Stimulated activated CD8-positive, alpha-beta memory T cell treated with anti-CD3 and anti-CD28 coated beads, Interleukin-2, amount 100 ng/mL, for 1 hour (primary cell): ENCODE measurements at regions not wholly inside any gene's neighbourhood (a gene's known extent, or its start where the extent isn't known, plus 50 kb on each side); places are given as distances from the start of the nearest gene placed in this dataset.
"Not testable (repeated sequence)": the region's sequence is repeated elsewhere in the genome, so short reads cannot be mapped to it uniquely, and the experiment has no call there.

Experiments used
- DNase-seq, 2 donors: peaks; one replicate each; pipeline ENCODE4 v3.0.0-alpha.2; 2020; ENCODE audit warnings: low read depth in 2 of 2

GRCh38 chr18:59800897-59801296 lies 98.9 kb upstream of the PMAIP1 start:
- DNase-seq, result no peak

- DNase-seq, result no peak
These were observed 100.3 kb upstream of the PMAIP1 start for GRCh38 chr18:59799383-59800015.

- no peak for DNase-seq
These were observed 98.7 kb upstream of the CCBE1 start for GRCh38 chr18:59795882-59796281.

- DNase-seq, result no peak
These were observed 95.1 kb upstream of the CCBE1 start for GRCh38 chr18:59792353-59792752.

GRCh38 chr18:59790346-59790936 lies 93.2 kb upstream of the CCBE1 start:
- not testable (repeated sequence) for DNase-seq

GRCh38 chr18:59788791-59789106 lies 91.5 kb upstream of the CCBE1 start:
- DNase-seq, result no peak

- DNase-seq, result no peak
These were observed 91.0 kb upstream of the CCBE1 start for GRCh38 chr18:59787998-59788790.

- DNase-seq, result no peak
These were observed 87.5 kb upstream of the CCBE1 start for GRCh38 chr18:59784694-59785093.

- no peak for DNase-seq
These were observed 85.9 kb upstream of the CCBE1 start for GRCh38 chr18:59783138-59783537.

GRCh38 chr18:59779979-59780378 lies 82.8 kb upstream of the CCBE1 start:
- DNase-seq, result no peak

- no peak for DNase-seq
These were observed 81.2 kb upstream of the CCBE1 start for GRCh38 chr18:59778434-59778833.

GRCh38 chr18:59777636-59778035 lies 80.4 kb upstream of the CCBE1 start:
- DNase-seq, result no peak

GRCh38 chr18:59769129-59769865 lies 72.1 kb upstream of the CCBE1 start:
- DNase-seq, result no peak

GRCh38 chr18:59768409-59768808 lies 71.2 kb upstream of the CCBE1 start:
- DNase-seq, result no peak

- no peak for DNase-seq
These were observed 70.5 kb upstream of the CCBE1 start for GRCh38 chr18:59767732-59768131.

GRCh38 chr18:59765343-59765742 lies 68.1 kb upstream of the CCBE1 start:
- no peak for DNase-seq

GRCh38 chr18:59764281-59764680 lies 67.1 kb upstream of the CCBE1 start:
- no peak for DNase-seq

GRCh38 chr18:59763541-59764136 lies 66.4 kb upstream of the CCBE1 start:
- DNase-seq, result no peak

GRCh38 chr18:59760619-59761600 lies 63.7 kb upstream of the CCBE1 start:
- DNase-seq, result no peak

- no peak for DNase-seq
These were observed 63.0 kb upstream of the CCBE1 start for GRCh38 chr18:59760212-59760611.

- DNase-seq, result no peak
These were observed 61.6 kb upstream of the CCBE1 start for GRCh38 chr18:59758837-59759236.
